B cell (primary cell): ENCODE measurements at regions not wholly inside any gene's neighbourhood (a gene's known extent, or its start where the extent isn't known, plus 50 kb on each side); places are given as distances from the start of the nearest gene placed in this dataset.

Experiments used
- ATAC-seq: fragments of 200-7000 bp; cut with Tn5 transposase; one replicate; pipeline ENCODE4 v1.10.0; 2021; ENCODE audit warnings: low read depth, mild to moderate bottlenecking, moderate number of reproducible peaks, moderate library complexity
- CTCF ChIA-PET: fragments of 350-600 bp; sonication (Branson Sonifier 250); formaldehyde crosslinking; loops from one replicate; lab custom pipeline; 2021; ENCODE audit warnings: antibody characterized with exemption, inconsistent platforms; lab: Charles Lee
- POLR2A ChIA-PET: fragments of 350-600 bp; sonication (Branson Sonifier 250); formaldehyde crosslinking; loops from one replicate; lab custom pipeline; 2021; ENCODE audit warnings: antibody characterized with exemption; lab: Charles Lee
- DNase-seq: peaks from one replicate; pipeline ENCODE4 v3.0.0; 2013
- H2AFZ ChIP-seq: 2 replicates; pipeline ENCODE4 v1.6.1; 2012; ENCODE audit warnings: mild to moderate bottlenecking, low read depth, low read length; ENCODE audit not compliant: insufficient read depth, poor library complexity, severe bottlenecking
- H3K27ac ChIP-seq, 2 donors: 1 replicate in 1 of 2; 2 replicates in 1 of 2; pipeline ENCODE4 v1.5.1; 2012 to 2013; ENCODE audit warnings: low read length in 2 of 2, mild to moderate bottlenecking in 2 of 2, moderate library complexity in 1 of 2
- H3K27me3 ChIP-seq, 4 experiments: fragments of 200-600 bp in 1 of 4; sonication (generic) in 1 of 4; replicated peaks in 1 of 4; 1 replicate in 2 of 4; 2 replicates in 2 of 4; pipeline versions ENCODE4 v1.6.1 to v1.7.0; 2013 to 2016; ENCODE audit warnings: low read length in 3 of 4, mild to moderate bottlenecking in 2 of 4, mixed read lengths in 1 of 4, moderate library complexity in 1 of 4; ENCODE audit not compliant: insufficient read depth in 4 of 4, control insufficient read depth in 3 of 4; ENCODE audit errors: control extremely low read depth in 1 of 4
- H3K36me3 ChIP-seq, 2 experiments: replicated peaks in 1 of 2; 1 replicate in 1 of 2; 2 replicates in 1 of 2; pipeline versions ENCODE4 v1.6.1 to v1.7.1; 2013; ENCODE audit warnings: low read length in 1 of 2; ENCODE audit not compliant: insufficient read depth in 2 of 2, control insufficient read depth in 1 of 2; ENCODE audit errors: control extremely low read depth in 1 of 2, extremely low read depth in 1 of 2
- H3K4me1 ChIP-seq, 2 donors: fragments of 200-600 bp in 1 of 2; sonication (generic) in 1 of 2; 1 replicate in 1 of 2; 2 replicates in 1 of 2; pipeline versions ENCODE4 v1.5.1 to v1.6.1; 2013 to 2017; ENCODE audit warnings: low read length in 2 of 2; ENCODE audit not compliant: control insufficient read depth in 2 of 2, insufficient read depth in 2 of 2
- H3K4me2 ChIP-seq: replicated peaks from 2 replicates; pipeline ENCODE3; 2012; ENCODE audit warnings: mild to moderate bottlenecking, low read depth, low read length; ENCODE audit not compliant: poor library complexity, severe bottlenecking
- H3K4me3 ChIP-seq, 5 experiments: fragments of 200-600 bp in 1 of 5; sonication (generic) in 1 of 5; 1 replicate in 3 of 5; 2 replicates in 2 of 5; pipeline versions ENCODE4 v1.5.1 to v1.7.0; 2011 to 2016; ENCODE audit warnings: low read length in 4 of 5, mild to moderate bottlenecking in 4 of 5, low read depth in 2 of 5, control low read depth in 1 of 5, moderate library complexity in 1 of 5; ENCODE audit not compliant: insufficient read depth in 1 of 5; ENCODE audit errors: control extremely low read depth in 1 of 5, extremely low read depth in 1 of 5
- H3K79me2 ChIP-seq: fragments of 200-600 bp; sonication (generic); one replicate; pipeline ENCODE4 v1.6.0; 2016; ENCODE audit warnings: low read length; ENCODE audit not compliant: control insufficient read depth, insufficient read depth
- H3K9ac ChIP-seq: fragments of 200-600 bp; sonication (generic); 2 replicates; pipeline ENCODE4 v1.6.1; 2017; ENCODE audit warnings: mild to moderate bottlenecking, low read length, moderate library complexity
- H3K9me3 ChIP-seq, 3 donors: one replicate each; pipeline versions ENCODE4 v1.6.1 to v1.7.1; 2013; ENCODE audit warnings: low read length in 2 of 3; ENCODE audit not compliant: control insufficient read depth in 2 of 3, insufficient read depth in 1 of 3; ENCODE audit errors: control extremely low read depth in 1 of 3
- H4K20me1 ChIP-seq: 2 replicates; pipeline ENCODE4 v1.6.0; 2012; ENCODE audit warnings: mild to moderate bottlenecking, low read length; ENCODE audit not compliant: insufficient read depth, control insufficient read depth, poor library complexity, severe bottlenecking
- H3K27ac Mint-ChIP-seq: one replicate; pipeline ENCODE4 v1.8.0; 2021; ENCODE audit warnings: mixed read lengths
- H3K27me3 Mint-ChIP-seq: one replicate; pipeline ENCODE4 v1.8.0; 2021; ENCODE audit warnings: mixed read lengths
- H3K4me1 Mint-ChIP-seq: one replicate; pipeline ENCODE4 v1.8.0; 2021; ENCODE audit warnings: mixed read lengths
- H3K4me3 Mint-ChIP-seq: one replicate; pipeline ENCODE4 v1.8.0; 2021; ENCODE audit warnings: mixed read lengths
- H3K9me3 Mint-ChIP-seq: one replicate; pipeline ENCODE4 v1.8.0; 2022; ENCODE audit warnings: mixed read lengths; ENCODE audit not compliant: insufficient read depth
- EZH2 ChIP-seq: IDR thresholded peaks from 2 replicates; pipeline ENCODE4 v1.6.1; 2012; ENCODE audit warnings: borderline replicate concordance, low read depth, mild to moderate bottlenecking, moderate library complexity, low read length; ENCODE audit not compliant: insufficient read depth, poor library complexity, severe bottlenecking
- WGBS: methylation state at CpG from one replicate; pipeline ENCODE4 v1.1.5; 2013; ENCODE audit warnings: missing lambda C conversion rate; ENCODE audit not compliant: insufficient coverage; 5-methylcytosine and 5-hydroxymethylcytosine counted together
- intact Hi-C: fragments of 100-400 bp; cut with micrococcal nuclease; formaldehyde crosslinking; loops from one replicate; pipeline ENCODE4 v1.10.0; 2022
- TF ChIP-seq, protein P1 (sequence below): fragments of 200-600 bp; IDR thresholded peaks from one replicate; pipeline ENCODE4 v1.8.0; 2022; ENCODE audit warnings: antibody characterized with exemption, mild to moderate bottlenecking

DNA sequence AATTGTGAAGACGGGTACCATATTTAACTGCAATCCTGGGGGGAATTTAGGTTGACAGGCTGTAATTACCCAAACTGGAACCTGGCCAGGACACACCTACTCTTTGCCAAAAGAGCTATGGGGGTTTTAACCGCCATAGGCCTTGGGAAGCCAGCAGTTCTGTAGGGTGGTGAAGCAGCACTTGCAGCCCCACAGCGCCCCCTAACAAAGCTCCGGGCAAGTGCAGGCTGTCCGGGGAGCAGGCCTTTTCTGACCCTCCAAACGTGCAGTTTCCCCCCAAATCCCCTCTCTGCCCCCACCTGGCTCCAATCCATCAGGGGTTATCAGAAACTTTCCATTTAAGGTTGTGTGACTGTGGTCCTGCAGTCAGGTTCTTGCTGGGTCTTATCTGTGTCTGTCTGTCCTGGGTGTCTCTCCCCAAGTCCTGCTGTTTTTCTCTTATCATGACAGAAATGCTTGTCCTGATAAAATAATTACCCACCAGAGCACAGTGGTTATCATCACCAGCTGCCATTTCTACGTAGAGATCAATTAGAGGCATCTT, 350.9 kb downstream of the MID1IP1 start:
- H3K4me3 Mint-ChIP-seq = no peak overlapping the region
- peak; percentile 45 for ATAC-seq

DNA sequence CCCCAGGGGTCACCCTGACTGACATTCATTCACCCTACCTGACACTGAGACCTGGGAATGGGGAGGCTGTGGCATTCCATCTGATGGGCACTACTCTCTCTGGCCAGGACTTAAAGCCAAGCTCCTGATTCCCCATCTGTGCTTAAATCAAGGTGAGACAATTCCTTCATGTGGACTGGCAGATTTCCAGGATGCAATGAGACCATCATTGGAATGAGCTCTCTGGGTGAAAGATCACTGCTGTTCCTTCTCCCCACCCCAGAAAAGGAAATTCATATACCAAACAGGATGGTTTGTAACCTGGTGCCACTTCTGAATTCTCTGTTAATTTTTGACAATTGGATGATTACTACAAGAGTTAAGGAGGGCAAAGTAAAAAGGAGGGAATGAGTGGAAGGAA, 354.8 kb downstream of the MID1IP1 start:
- no peak overlapping the region for H3K27ac Mint-ChIP-seq
- H3K27me3 ChIP-seq = peaks cover 0 to 3% (median 1%) of the 10 kb centered on the region in 4 experiments
- CTCF ChIA-PET = no interaction called here

More for the DNA sequence above, 350.9 kb downstream of the MID1IP1 start:
- no peaks in the 10 kb centered on the region for H3K27me3 ChIP-seq
- H3K36me3 ChIP-seq = no peaks in the 10 kb centered on the region
- H3K4me1 ChIP-seq = peaks cover 24 to 27% of the 10 kb centered on the region in 2 donors
- no peak overlapping the region for H2AFZ ChIP-seq
- no peaks in the 10 kb centered on the region for H3K9me3 ChIP-seq
- Mint-ChIP-seq H3K27me3 (no peaks in the 10 kb centered on the region), H3K9me3 (no peaks in the 10 kb centered on the region), H3K4me1 (peaks cover 28% of the 10 kb centered on the region), H3K27ac (no peak overlapping the region)
- WGBS = 45% methylated on average over 3 of the region's 7 CpGs
- ChIA-PET CTCF (interaction anchor here (0.6 to 5.5 kb wide), 11 partner anchors 8 to 402 kb away, joined by 3 to 74 read pairs (median 3); no protein-coding TSS in a partner anchor), POLR2A (no interaction called here)
- H3K27ac ChIP-seq = no peak overlapping the region
- H3K4me2 ChIP-seq = no peak overlapping the region
- no peak overlapping the region for H3K9ac ChIP-seq
- DNase-seq = peak; percentile 50
- intact Hi-C loops = no loop called here
- TF ChIP-seq, protein P1, sequence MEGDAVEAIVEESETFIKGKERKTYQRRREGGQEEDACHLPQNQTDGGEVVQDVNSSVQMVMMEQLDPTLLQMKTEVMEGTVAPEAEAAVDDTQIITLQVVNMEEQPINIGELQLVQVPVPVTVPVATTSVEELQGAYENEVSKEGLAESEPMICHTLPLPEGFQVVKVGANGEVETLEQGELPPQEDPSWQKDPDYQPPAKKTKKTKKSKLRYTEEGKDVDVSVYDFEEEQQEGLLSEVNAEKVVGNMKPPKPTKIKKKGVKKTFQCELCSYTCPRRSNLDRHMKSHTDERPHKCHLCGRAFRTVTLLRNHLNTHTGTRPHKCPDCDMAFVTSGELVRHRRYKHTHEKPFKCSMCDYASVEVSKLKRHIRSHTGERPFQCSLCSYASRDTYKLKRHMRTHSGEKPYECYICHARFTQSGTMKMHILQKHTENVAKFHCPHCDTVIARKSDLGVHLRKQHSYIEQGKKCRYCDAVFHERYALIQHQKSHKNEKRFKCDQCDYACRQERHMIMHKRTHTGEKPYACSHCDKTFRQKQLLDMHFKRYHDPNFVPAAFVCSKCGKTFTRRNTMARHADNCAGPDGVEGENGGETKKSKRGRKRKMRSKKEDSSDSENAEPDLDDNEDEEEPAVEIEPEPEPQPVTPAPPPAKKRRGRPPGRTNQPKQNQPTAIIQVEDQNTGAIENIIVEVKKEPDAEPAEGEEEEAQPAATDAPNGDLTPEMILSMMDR = peak; percentile 60
- TF ChIP-seq EZH2 = no peak
- no peak overlapping the region for H3K4me3 ChIP-seq
- H3K79me2 ChIP-seq = no peaks in the 10 kb centered on the region
- no peaks in the 10 kb centered on the region for H4K20me1 ChIP-seq

More for the DNA sequence above, 354.8 kb downstream of the MID1IP1 start:
- Histone ChIP-seq H4K20me1 (no peaks in the 10 kb centered on the region), H3K27ac (no peak overlapping the region), H3K36me3 (no peaks in the 10 kb centered on the region), H3K4me1 (no peaks in the 10 kb centered on the region), H2AFZ (no peak overlapping the region), H3K9ac (no peak overlapping the region), H3K4me2 (no peak overlapping the region), H3K9me3 (no peaks in the 10 kb centered on the region), H3K4me3 (no peak overlapping the region), H3K79me2 (no peaks in the 10 kb centered on the region)
- ATAC-seq = no peak
- DNase-seq = no peak
- intact Hi-C loops = no loop called here
- H3K4me1 Mint-ChIP-seq = peaks cover 7% of the 10 kb centered on the region
- H3K27me3 Mint-ChIP-seq = no peaks in the 10 kb centered on the region
- H3K4me3 Mint-ChIP-seq = no peak overlapping the region
- no peaks in the 10 kb centered on the region for H3K9me3 Mint-ChIP-seq
- TF ChIP-seq, protein P1 = no peak
- TF ChIP-seq EZH2 = no peak
- POLR2A ChIA-PET = no interaction called here
